GM18951 (cell line): ENCODE measurements at regions not wholly inside any gene's neighbourhood (a gene's known extent, or its start where the extent isn't known, plus 50 kb on each side); places are given as distances from the start of the nearest gene placed in this dataset.
"Not testable (repeated sequence)": the region's sequence is repeated elsewhere in the genome, so short reads cannot be mapped to it uniquely, and the experiment has no call there.

Experiments
- POLR2A ChIP-seq: IDR thresholded peaks from 4 replicates; pipeline ENCODE4 v1.6.1; 2011; ENCODE audit warnings: mild to moderate bottlenecking; ENCODE audit not compliant: insufficient read length, insufficient read depth; ENCODE audit errors: extremely low read depth
- in situ Hi-C: fragments of 300-500 bp; cut with MboI; formaldehyde crosslinking; loops from one replicate; pipeline ENCODE4 v1.12.0; 2022; ENCODE audit warnings: low sequenced_read_pairs, mixed read lengths, inconsistent platforms; ENCODE audit not compliant: unreplicated experiment

DNA sequence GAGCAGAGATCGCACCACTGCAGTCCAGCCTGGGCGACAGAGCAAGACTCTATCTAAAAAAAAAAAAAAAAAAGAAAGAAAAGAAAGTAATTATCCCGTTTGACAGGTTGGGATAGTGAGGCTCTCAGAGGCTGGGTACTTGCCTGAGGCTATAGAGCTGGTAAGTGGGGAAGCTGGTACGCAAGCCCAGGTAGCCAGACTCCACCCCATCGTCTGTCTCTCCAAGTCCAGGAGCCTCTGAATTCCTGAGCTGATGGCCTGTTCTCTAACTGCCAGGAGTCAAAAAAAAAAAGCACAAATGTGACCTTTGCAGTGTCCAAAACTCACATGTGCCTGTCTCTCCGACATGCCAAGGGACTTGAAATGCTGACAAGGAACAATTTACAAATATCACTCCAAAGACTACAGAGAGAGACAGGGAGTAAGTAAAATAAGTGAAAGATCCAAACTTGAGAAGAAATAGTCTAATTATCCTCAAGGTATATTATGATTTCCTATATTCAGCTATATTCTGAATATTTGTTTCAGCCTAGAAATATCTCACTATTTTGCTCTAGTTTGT, 109.1 kb upstream of the SCAF8 start:
- in situ Hi-C loops: no loop called here
- no peak for TF ChIP-seq POLR2A

DNA sequence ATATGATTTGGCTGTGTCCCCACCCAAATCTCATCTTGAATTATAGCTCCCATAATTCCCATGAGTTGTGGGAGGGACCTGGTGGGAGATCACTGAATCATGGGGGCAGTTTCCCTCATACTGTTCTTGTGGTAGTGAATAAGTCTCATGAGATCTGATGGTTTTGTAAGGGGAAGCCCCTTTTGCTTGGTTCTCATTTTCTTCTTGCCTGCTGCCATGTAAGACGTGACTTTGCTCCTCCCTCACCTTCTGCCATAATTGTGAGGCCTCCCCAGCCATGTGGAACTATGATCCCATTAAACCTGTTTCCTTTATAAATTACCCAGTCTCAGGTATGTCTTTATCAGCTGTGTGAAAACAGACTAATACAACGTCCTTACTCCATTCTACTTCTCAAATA, 108.5 kb upstream of the SCAF8 start:
- in situ Hi-C loops: not testable (repeated sequence)

DNA sequence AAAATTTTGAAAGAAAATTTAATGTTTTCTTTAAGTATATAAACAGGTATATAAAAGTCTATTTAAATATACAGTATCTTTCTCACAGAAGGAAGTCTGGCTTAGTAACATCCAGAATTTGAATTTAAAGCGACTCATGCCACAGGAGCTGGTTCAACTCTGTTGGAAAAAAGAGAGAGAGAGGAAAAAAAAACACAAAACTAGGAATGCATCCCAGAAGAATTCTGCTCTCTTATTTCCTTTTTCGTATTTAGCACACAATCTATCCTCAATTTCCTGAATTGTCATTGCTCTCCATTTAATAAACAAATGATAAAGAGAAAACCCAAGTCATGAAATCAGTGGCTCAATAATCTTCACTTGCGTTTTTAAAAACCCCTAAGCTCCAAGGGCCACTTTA, 107.5 kb upstream of the SCAF8 start:
- in situ Hi-C loops: no loop called here
- no peak for TF ChIP-seq POLR2A

DNA sequence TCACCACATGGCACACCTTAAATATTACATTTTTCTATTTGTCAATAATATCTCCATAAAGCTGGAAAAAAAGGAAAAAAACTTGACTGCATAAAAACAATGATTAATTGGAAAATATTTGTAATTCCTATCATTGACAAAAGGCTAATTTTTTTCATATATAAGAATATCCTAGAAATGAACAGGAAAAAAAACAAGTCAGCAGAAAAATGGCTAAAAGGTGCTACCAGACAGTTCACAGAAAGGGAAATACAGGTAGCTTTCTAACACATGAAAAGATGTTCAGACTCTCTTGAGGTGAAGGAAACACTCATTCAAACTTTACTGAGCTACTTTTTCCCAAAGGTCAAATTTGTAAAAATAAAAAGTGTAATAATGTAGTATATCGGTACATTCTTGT, 104.1 kb upstream of the SCAF8 start:
- in situ Hi-C loops: no loop called here

DNA sequence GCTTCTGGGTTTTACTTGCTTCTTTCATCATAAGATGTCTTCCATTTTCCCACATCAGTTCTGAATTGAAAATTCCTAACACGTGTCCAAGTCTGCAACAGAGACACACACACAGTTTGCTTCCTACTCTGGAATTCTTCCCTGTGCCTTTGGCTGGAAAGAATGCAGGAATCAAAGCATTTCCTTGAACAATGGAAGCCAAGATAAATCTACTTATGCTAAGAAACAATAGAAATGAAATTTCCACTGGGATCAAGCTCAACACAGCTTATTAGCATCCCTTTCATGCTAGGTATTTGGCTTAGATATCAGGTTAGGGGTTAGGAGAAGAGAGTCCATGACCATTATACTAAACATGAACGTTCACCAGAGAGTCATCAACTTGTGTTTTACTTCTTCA, 101.1 kb upstream of the SCAF8 start:
- in situ Hi-C loops: no loop called here

More for the DNA sequence above, 104.1 kb upstream of the SCAF8 start:
- no peak for TF ChIP-seq POLR2A

DNA sequence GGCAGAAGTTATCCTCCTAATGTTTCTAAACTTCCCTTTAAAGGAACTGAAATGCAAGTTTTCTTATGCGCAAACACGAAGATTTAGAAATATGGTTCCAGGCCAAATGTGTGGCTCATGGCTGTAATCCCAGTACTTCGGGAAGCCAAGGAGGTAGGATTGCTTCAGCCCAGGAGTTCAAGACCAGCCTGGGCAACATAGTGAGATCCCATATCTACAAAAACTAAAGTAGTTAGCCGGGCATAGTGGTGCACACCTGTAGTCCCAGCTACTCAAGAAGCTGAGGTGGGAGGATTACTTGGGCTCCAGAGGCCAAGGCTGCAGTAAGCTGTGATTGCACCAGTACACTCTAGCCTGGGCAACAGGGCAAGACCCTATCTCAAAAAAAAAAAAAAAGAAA, 95.8 kb upstream of the SCAF8 start:
- TF ChIP-seq POLR2A: no peak
- in situ Hi-C loops: no loop called here

More for the DNA sequence above, 101.1 kb upstream of the SCAF8 start:
- TF ChIP-seq POLR2A: no peak

DNA sequence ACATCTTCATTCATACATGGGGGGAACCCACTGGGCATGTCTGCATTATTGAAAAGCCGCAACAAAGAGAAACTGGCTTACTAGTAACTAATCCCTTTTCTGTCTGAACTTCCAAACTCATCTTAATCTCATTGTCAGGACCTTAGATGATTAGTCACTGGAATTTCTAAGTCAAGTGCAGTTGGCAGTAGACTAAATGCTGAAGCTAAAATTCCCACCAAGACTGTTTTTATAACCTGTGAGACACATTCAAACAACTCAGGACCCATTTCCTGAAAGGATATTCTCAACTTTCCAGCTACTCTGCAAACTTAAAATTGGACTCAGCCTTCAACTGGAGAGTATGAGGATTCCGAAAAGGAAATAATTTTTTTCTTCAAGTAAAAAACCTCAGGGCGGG, 94.8 kb upstream of the SCAF8 start:
- TF ChIP-seq POLR2A: no peak

DNA sequence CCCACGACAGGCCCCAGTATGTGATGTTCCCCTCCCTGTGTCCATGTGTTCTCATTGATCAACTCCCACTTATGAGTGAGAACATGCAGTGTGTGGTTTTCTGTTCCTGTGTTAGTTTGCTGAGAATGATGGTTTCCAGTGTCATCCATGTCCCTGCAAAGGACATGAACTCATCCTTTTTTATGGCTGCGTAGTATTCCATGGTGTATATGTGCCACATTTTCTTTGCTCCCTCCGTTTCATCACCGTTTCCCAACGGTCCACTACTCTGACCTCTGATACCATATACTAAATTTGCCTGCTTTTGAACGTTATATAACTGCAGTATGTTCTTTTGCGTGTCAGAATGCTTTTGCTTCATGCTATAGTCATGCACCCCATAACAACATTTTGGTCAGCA, 94.0 kb upstream of the SCAF8 start:
- in situ Hi-C loops: not testable (repeated sequence)

More for the DNA sequence above, 94.8 kb upstream of the SCAF8 start:
- in situ Hi-C loops: no loop called here

DNA sequence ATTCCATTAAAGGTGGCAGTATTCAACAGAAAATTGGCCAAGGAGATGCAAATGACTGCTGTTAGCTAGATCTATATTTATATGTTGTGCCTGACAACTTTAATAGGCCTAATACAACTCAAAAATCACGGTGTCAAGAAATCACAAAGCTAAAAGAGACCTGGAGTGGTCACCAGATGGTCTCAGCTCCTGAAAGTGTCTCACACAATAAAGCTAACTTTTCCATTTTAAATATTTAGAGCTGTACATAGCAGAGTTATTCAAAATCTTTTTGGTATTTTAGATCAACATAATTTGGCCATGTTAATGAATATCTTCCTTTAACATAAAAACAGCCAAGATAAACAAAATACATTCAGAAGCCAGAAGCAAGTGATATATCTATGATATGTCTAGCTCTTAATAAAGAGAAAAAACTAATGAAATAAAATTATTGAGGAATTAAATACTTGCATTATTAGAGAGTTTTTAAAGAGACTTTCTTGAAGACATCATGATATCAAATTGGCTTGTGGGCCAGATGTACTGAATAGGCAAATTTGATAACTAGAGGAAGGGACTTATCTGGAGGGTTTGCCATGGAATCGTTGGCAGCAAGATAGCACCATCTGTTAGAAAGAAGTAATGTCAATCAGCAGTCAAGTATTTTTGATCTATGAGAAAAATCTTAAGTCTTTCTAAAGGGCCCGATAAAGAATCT, 84.9 kb upstream of the SCAF8 start:
- TF ChIP-seq POLR2A: no peak
- in situ Hi-C loops: no loop called here

DNA sequence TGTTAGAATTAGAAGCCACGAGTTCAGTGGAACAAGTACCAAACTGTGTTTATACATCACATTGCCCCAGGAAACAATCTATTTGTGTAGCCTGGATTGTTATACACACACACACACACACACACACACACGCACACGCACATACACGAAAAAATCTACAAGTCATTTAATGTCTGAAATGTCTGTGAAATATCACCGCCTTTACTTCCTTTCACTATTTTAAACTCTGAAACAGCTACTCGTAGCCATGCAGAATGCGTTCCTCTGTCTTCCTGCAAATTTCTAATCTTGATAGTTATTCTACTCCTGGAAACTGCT, 84.4 kb upstream of the SCAF8 start:
- no peak for TF ChIP-seq POLR2A
- in situ Hi-C loops: no loop called here

DNA sequence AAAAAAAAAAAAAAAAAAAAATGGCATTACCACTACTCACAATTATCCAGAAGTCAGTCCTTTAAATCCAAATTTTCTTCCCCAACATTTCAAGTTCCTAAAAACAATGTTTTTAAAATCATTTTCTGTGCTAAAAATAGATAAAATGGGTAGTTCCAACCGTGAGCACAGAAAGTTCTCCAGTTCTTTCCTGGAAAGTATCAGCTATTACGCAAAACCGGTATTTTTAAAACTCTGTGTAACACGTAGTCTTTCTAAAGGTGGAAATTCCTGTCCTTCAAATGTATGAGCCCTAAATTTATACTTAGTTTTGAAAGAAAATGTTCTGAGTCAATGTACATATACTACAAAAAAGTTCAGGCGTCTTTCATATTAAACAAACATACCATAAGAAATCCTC, 83.5 kb upstream of the SCAF8 start:
- no peak for TF ChIP-seq POLR2A
- in situ Hi-C loops: no loop called here

DNA sequence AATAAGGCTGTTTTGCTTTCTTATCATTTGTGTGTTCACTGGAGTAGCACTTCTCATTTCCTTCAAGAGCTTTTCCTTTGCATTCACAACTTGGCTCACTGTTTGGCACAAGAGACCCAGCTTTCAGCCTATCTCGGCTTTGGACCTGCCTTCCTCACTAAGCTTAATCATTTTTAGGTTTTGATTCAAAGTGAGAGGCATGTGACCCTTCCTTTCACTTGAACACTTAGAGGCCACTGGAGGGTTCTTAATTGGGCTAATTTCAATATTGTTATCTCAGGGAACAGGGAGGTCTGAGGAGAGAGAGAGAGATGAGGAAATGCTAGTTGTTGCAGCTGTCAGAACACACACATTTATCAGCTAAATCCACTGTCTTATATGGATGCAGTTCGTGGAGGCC, 82.9 kb upstream of the SCAF8 start:
- in situ Hi-C loops: no loop called here
- TF ChIP-seq POLR2A: no peak

DNA sequence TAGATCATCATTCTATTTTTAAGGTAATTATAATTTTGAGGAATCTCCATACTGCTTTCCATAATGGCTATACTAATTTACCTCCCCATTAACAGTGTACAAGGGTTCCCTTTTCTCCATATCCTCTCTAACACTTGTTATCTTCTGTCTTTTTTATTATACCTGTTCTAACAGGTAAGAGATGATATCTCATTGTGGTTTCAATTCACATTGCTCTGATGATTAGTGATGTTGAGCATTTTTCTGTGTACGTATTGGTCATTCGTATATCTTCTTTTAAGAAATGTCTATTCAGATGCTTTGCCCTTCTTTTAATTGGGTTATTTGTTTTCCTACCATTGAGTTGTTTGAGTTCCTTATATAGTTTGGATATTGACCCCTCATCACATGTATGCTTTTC, 81.6 kb upstream of the SCAF8 start:
- TF ChIP-seq POLR2A: no peak
- in situ Hi-C loops: no loop called here

DNA sequence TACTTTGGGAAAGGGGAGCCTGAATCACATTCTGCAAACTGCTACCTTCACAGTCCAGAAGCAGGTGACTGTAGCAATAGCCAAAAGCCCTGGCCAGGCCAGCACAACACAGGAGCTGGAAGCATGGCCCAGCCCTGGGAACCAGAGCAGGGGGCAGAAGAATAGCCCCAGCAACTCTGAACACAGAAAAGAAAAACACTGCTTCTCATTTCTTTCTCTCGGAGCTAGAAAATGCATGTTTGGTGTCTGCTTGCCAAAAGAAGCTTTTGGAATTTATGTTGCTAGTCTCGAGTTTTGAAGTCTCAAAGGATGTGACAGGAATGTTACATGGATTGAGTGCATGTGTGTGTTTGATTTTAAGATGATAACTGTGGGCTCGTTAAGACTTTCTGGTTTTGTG, 79.8 kb upstream of the SCAF8 start:
- in situ Hi-C loops: no loop called here
- no peak for TF ChIP-seq POLR2A

DNA sequence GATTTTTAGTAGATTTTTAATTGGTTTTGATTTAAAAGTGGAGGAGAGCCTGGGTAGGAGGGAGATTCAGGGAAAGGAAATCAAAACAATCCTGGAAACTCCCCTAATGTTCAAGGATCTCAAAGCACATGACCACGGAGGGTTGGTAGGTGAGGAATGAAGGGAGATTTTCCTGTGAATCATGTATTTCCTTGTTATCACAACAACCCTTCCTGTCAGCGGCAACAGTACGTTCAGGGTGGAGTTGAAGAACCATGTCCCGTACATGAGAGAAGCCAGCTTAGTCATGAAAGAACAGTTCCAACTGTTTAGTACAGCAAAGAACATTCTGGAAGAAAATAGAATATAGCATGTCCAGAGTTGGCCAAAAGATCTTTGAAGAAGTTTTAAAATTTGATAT, 79.4 kb upstream of the SCAF8 start:
- in situ Hi-C loops: no loop called here
- TF ChIP-seq POLR2A: no peak
